SK-N-MC (cell line): ENCODE measurements at regions not wholly inside any gene's neighbourhood (a gene's known extent, or its start where the extent isn't known, plus 50 kb on each side); places are given as distances from the start of the nearest gene placed in this dataset.

Source experiments
- EZH2 ChIP-seq: fragments of 200-600 bp; sonication (generic); IDR thresholded peaks from one replicate; pipeline ENCODE4 v1.6.1; 2017; ENCODE audit warnings: antibody characterized with exemption
- FOXP2 ChIP-seq: optimal IDR thresholded peaks from 2 replicates; pipeline ENCODE3; 2011; ENCODE audit warnings: mild to moderate bottlenecking, moderate library complexity; ENCODE audit not compliant: insufficient read depth; ENCODE audit errors: extremely low read length, control extremely low read depth
- POLR2AphosphoS5 ChIP-seq: IDR thresholded peaks from 2 replicates; pipeline ENCODE4 v1.6.1; 2012; ENCODE audit warnings: mild to moderate bottlenecking, low read depth, low read length, borderline replicate concordance

DNA sequence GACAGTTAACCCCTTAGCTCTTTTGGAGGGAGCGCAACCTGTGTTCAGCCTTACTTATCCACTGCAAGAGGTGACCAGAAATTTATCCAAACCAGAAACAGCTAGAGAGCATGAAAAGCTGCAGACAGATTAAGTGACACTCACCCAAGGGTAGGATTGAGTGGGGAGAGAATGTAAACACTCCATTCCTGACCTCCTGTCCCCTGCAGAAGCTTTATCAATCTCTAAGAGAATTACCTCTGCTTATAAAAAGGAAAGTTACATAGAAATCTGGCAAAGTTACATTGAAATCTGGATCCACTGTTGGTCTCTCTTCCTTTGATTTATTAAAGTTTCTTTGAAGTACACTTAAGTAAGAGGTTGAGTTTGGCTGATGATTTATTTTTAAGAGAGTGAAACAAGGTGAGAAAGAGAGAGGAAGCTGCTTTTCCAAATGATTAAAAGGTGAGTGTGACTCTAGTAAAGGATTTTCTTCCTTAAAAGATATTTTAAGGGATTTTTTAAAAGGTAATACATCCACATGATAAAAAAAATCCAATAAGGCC lies 112.3 kb downstream of the ANAPC4 start:
- no peak for TF ChIP-seq EZH2
- TF ChIP-seq POLR2AphosphoS5, result no peak
- TF ChIP-seq FOXP2, result no peak
